ENCODE measurements at regions not wholly inside any gene's neighbourhood (a gene's known extent, or its start where the extent isn't known, plus 50 kb on each side); places are given as distances from the start of the nearest gene placed in this dataset.

GRCh38 chr6:84583784-84584183 is 180.6 kb downstream of the TBX18 start:
- no peak overlapping the region for H2AFZ ChIP-seq
- no peak overlapping the region for H3K4me2 ChIP-seq
- no peaks in the 10 kb centered on the region for H3K36me3 ChIP-seq (replicated peaks; ENCODE audit: insufficient read depth, low read depth)
- TF ChIP-seq CTCF (IDR thresholded peaks at IDR 0.05; ENCODE audit: poor library complexity) (no peak), EZH2 (IDR thresholded peaks at IDR 0.05; ENCODE audit: borderline replicate concordance) (no peak)
- no peaks in the 10 kb centered on the region for H3K9me2 ChIP-seq (replicated peaks; ENCODE audit: insufficient read depth)
- no peaks in the 10 kb centered on the region for H3K27me3 ChIP-seq
- H3K4me1 ChIP-seq (ENCODE audit: insufficient read depth): no peaks in the 10 kb centered on the region
- H3K4me3 ChIP-seq: no peak overlapping the region
- H3K9me3 ChIP-seq (ENCODE audit: low read depth): no peaks in the 10 kb centered on the region
- no peaks in the 10 kb centered on the region for H4K20me1 ChIP-seq (ENCODE audit: insufficient read depth, poor library complexity, severe bottlenecking)
- DNase-seq (ENCODE audit: low spot score): no peak
- 58% methylated on average over 5 of the region's 5 CpGs for WGBS (ENCODE audit: low lambda C conversion rate, missing lambda C conversion rate)
- H3K27ac ChIP-seq: no peak overlapping the region
- no peaks in the 10 kb centered on the region for H3K79me2 ChIP-seq

- WGBS (ENCODE audit: low lambda C conversion rate, missing lambda C conversion rate): 87% methylated on average over 2 of the region's 2 CpGs
Observed at GRCh38 chr6:84582997-84583396, 181.4 kb downstream of the TBX18 start.

GRCh38 chr6:84581494-84582259 is 182.7 kb downstream of the TBX18 start:
- no peak overlapping the region for H2AFZ ChIP-seq
- no peaks in the 10 kb centered on the region for H3K79me2 ChIP-seq
- no peak for DNase-seq (ENCODE audit: low spot score)
- no peak for TF ChIP-seq CTCF (IDR thresholded peaks at IDR 0.05; ENCODE audit: poor library complexity)
- TF ChIP-seq EZH2phosphoT487 (IDR thresholded peaks at IDR 0.05; ENCODE audit: low read depth, severe bottlenecking, unreplicated experiment): no peak
- TF ChIP-seq EZH2 (IDR thresholded peaks at IDR 0.05; ENCODE audit: borderline replicate concordance): no peak
- 84% methylated on average over 4 of the region's 4 CpGs for WGBS (ENCODE audit: low lambda C conversion rate, missing lambda C conversion rate)
- H3K9me3 ChIP-seq (ENCODE audit: low read depth): no peaks in the 10 kb centered on the region
- H3K27ac ChIP-seq: no peak overlapping the region
- no peaks in the 10 kb centered on the region for H3K36me3 ChIP-seq (replicated peaks; ENCODE audit: insufficient read depth, low read depth)
- H3K27me3 ChIP-seq: no peaks in the 10 kb centered on the region
- no peaks in the 10 kb centered on the region for H3K9me2 ChIP-seq (replicated peaks; ENCODE audit: insufficient read depth)
- no peaks in the 10 kb centered on the region for H4K20me1 ChIP-seq (ENCODE audit: insufficient read depth, poor library complexity, severe bottlenecking)
- H3K4me1 ChIP-seq (ENCODE audit: insufficient read depth): no peaks in the 10 kb centered on the region
- no peak overlapping the region for H3K4me2 ChIP-seq
- no peak overlapping the region for H3K4me3 ChIP-seq

More at GRCh38 chr6:84582997-84583396, 181.4 kb downstream of the TBX18 start:
- TF ChIP-seq CTCF (IDR thresholded peaks at IDR 0.05; ENCODE audit: poor library complexity): no peak
- TF ChIP-seq EZH2 (IDR thresholded peaks at IDR 0.05; ENCODE audit: borderline replicate concordance): no peak
- TF ChIP-seq EZH2phosphoT487 (IDR thresholded peaks at IDR 0.05; ENCODE audit: low read depth, severe bottlenecking, unreplicated experiment): no peak
- no peaks in the 10 kb centered on the region for H3K4me1 ChIP-seq (ENCODE audit: insufficient read depth)
- no peak overlapping the region for H2AFZ ChIP-seq
- DNase-seq (ENCODE audit: low spot score): no peak
- no peaks in the 10 kb centered on the region for H3K36me3 ChIP-seq (replicated peaks; ENCODE audit: insufficient read depth, low read depth)
- H3K4me2 ChIP-seq: no peak overlapping the region
- no peaks in the 10 kb centered on the region for H4K20me1 ChIP-seq (ENCODE audit: insufficient read depth, poor library complexity, severe bottlenecking)
- H3K27me3 ChIP-seq: no peaks in the 10 kb centered on the region
- H3K4me3 ChIP-seq: no peak overlapping the region
- no peak overlapping the region for H3K27ac ChIP-seq
- no peaks in the 10 kb centered on the region for H3K9me3 ChIP-seq (ENCODE audit: low read depth)
- H3K9me2 ChIP-seq (replicated peaks; ENCODE audit: insufficient read depth): no peaks in the 10 kb centered on the region
- H3K79me2 ChIP-seq: no peaks in the 10 kb centered on the region

All from hepatocyte (in vitro differentiated cells).